Stimulated activated CD8-positive, alpha-beta memory T cell treated with anti-CD3 and anti-CD28 coated beads, Interleukin-15, amount 100 ng/mL, for 48 hours (primary cell): ENCODE measurements at regions not wholly inside any gene's neighbourhood (a gene's known extent, or its start where the extent isn't known, plus 50 kb on each side); places are given as distances from the start of the nearest gene placed in this dataset.
"Not testable (repeated sequence)": the region's sequence is repeated elsewhere in the genome, so short reads cannot be mapped to it uniquely, and the experiment has no call there.

Experiments used
- DNase-seq, 2 donors: peaks; one replicate each; pipeline ENCODE4 v3.0.0-alpha.2; 2020; ENCODE audit warnings: low read depth in 2 of 2

GRCh38 chr3:130151555-130151954 is 69.9 kb downstream of the ALG1L2 start:
- not testable (repeated sequence) for DNase-seq

- not testable (repeated sequence) for DNase-seq
Observed at GRCh38 chr3:130153247-130153646, 71.6 kb downstream of the ALG1L2 start.

GRCh38 chr3:130155464-130155863 is 73.8 kb downstream of the ALG1L2 start:
- DNase-seq: not testable (repeated sequence)

GRCh38 chr3:130166856-130167255 is 85.2 kb downstream of the ALG1L2 start:
- not testable (repeated sequence) for DNase-seq

DNA sequence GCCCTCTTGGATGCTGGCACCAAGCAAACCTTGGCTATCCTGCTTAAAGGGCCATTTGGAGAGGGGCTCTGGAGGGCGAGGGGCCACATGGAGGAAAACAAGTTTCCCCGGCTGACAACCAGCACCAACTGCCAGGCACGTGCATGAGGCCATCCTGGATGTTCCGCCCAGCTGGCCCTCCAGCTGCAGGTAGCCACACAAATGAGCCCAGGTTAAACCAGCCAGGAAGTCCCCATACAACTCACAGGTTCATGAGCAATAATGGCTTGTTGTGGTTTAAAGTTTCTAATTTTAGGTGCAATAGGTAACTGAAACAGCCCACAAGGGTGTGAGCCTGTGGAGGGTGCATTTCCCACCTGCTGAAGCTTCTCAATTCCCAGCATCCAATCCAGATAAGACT is 93.6 kb downstream of the ALG1L2 start:
- not testable (repeated sequence) for DNase-seq

GRCh38 chr3:130176476-130177256 is 95.0 kb downstream of the ALG1L2 start:
- not testable (repeated sequence) for DNase-seq

DNA sequence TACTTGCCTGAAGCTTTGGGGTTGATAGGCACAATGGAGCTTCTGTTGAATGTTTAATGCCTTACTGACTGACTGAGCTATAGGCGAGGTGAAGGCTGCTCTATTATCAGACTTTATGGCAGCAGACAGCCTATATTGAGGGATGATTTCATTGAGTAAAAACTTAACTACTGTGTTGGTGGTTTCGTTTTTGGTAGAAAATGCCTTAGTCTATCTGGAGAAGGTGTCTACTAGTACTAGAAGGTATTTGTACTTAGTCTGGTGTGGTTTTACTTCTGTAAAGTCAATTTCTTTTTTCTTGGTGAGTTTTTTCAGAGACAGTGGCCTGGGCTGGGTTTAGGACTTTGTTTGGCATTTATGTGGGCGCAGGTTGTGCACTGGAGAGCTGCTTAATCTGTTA is 97.2 kb downstream of the ALG1L2 start:
- not testable (repeated sequence) for DNase-seq

GRCh38 chr3:130179353-130179970 is 97.8 kb downstream of the ALG1L2 start:
- DNase-seq: peak; percentile 8 to 10

DNA sequence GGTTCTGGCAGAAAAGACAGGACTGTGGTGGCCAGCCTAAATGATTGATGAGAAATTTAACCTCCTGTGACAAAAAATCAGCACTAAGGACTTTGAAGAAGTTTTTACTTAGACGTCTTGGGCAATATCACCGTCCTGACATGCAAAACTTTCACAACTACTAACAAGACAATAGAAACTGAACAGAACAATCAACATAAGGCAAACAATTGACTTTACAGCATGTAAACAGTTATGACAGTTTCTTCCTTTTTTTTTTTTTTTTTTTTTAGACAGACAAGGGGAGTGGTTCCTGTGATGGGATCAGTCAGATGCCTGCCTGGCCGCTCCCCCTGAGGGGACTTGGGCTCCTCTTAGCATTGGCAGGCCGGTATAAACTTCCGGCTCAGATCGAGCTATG is 100.8 kb downstream of the ALG1L2 start:
- not testable (repeated sequence) for DNase-seq

- DNase-seq: not testable (repeated sequence)
Observed at GRCh38 chr3:130183689-130184088, 102.1 kb downstream of the ALG1L2 start.

GRCh38 chr3:130184152-130185024 is 102.8 kb downstream of the ALG1L2 start:
- not testable (repeated sequence) for DNase-seq

- not testable (repeated sequence) for DNase-seq
Observed at GRCh38 chr3:130201272-130201671, 119.6 kb downstream of the ALG1L2 start.

DNA sequence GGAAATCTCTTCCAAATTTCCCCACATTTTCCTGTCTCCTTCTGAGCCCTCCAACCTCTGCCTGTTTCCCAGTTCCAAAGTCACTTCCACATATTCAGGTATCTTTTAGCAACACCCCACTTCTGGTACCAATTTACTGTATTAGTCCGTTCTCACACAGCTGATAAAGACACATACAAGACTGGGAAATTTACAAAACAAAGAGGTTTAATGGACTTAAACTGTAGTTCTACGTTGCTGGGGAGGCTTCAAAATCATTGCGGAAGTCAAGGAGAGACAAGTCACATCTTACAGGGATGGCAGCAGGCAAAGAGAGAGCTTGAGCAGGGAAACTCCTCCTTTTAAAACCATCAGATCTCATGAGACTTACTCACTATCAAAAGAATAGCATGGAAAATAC is 122.0 kb downstream of the ALG1L2 start:
- DNase-seq: not testable (repeated sequence)

DNA sequence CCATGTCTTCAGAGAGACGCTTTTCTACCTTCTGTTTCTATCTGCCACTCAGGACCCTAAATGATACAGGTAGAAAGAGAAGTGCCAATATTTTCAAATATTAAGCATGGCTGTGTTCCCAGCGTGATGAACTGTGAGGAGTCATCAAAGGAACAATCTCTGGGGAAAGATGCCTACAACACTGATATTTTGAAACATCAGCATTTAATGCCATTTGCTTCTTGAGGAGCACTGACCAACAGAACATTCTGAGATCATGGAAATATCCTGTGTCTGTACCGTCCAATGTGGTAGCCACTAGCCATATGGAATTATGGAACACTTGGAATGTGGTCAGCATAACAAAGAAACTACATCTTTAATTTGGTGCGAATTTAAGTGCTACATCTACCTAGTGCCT is 117.9 kb upstream of the COL6A5 start:
- no peak for DNase-seq

DNA sequence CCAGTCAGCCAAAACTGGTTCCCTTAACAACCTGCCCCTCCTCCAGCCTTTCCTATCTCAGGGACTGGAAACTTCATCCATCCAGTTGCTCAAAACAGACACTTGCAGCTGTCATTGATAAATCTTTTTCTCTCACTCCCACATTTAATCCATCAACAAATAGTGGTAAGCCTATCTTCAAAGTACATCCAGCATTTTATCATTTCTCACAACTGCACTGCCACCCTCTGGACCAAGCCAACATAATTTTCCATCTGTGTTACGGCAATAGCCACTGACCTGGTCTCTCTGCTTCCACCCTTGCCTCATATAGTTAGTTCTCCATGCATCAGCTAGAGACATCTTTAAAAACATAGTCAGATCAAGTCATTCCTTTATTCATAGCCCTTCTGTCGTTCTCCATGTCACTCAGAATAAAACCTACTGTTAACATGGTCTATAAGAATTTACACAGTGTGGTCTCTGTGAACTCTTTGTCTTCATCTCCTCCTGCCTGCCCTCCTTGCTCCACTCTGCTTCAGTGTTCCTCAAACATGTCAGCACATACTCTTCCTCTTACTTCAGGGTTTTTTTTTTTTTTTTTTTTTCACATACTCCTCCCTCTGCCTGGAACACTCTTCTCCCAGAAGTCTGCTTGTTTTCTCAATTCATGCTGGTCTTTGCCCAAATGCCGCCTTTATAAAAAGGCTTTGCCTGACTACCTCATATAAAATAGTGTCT is 102.5 kb upstream of the COL6A5 start:
- no peak for DNase-seq

- DNase-seq: no peak
Observed at GRCh38 chr3:130243808-130244207, 101.7 kb upstream of the COL6A5 start.

GRCh38 chr3:130250982-130251381 is 94.5 kb upstream of the COL6A5 start:
- DNase-seq: no peak

- DNase-seq: no peak
Observed at GRCh38 chr3:130255442-130255841, 90.0 kb upstream of the COL6A5 start.

- DNase-seq: no peak
Observed at GRCh38 chr3:130256821-130257340, 88.6 kb upstream of the COL6A5 start.

DNA sequence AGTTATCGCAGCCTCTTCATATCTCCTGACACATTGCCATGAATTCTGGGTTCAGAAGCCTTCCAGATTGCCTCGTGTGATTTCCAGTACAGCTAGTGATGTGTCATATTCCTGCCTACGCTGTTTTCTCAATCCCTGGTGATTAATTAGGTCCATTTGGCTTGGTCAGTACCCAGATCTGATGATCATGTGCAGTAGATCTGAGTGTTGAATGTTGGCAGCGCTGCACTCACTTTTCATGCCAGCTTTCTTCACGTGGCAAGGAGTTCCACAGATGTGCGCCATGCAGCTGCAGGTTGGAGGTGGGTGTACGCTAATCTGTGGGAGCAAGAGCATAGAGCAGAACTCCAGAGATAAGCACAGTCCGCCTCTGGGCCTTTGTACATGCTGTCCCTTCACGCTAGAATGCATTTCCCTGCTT is 86.9 kb upstream of the COL6A5 start:
- DNase-seq: no peak

GRCh38 chr3:130259166-130259874 is 86.2 kb upstream of the COL6A5 start:
- no peak for DNase-seq
